ENCODE measurements at regions not wholly inside any gene's neighbourhood (a gene's known extent, or its start where the extent isn't known, plus 50 kb on each side); places are given as distances from the start of the nearest gene placed in this dataset.

DNA sequence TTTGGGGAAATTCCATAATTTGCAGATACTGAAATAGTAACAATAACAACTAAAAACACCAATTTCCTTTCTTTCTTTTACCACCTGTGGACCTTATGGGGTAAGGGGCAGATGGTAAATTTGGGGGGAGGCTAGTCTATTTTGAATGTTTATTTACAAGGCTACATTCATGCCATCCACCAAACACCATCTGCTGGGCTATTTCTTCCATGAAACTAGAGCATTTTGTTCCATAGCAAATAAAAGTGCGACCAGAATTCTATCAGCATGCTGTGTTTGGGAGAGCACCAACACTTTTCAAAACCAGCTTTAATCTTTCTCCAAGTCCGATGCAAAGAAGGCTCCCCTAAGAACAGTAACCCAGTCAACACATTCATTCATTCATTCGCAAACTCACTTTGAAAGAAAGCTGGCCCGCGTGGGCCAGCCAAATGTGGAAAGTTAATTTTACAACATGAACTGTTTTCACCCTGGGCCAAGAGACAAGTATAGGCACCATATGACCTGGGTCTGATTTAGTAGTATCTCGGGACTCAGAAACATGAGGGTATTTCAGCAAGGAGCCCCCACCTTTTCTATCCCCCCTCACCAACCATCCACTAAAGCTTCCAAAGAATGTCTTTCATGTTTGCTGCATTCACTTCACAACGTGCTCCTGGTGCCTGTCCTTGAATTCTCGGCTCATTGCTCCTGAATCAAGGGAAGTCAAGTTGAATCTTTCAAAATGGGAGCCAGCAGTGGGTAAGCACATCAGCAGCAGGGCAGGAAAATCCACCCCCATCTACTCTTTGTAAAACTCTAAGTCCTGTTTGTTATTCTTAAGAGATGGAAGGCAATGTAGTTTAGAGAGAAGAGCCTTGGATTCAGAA lies 210.6 kb downstream of the C1D start:
- Histone ChIP-seq H3K4me1 (ENCODE audit: control insufficient read depth, insufficient read depth, low read length) (no peaks in the 10 kb centered on the region), H3K36me3 (ENCODE audit: control insufficient read depth, insufficient read depth, low read length) (no peaks in the 10 kb centered on the region), H3K27me3 (ENCODE audit: control insufficient read depth, insufficient read depth, low read length) (no peaks in the 10 kb centered on the region), H3K9me3 (ENCODE audit: control insufficient read depth, insufficient read depth, low read length) (no peaks in the 10 kb centered on the region), H3K4me3 (ENCODE audit: low read depth, low read length) (no peak overlapping the region), H3K9ac (ENCODE audit: low read depth, low read length) (no peak overlapping the region)

DNA sequence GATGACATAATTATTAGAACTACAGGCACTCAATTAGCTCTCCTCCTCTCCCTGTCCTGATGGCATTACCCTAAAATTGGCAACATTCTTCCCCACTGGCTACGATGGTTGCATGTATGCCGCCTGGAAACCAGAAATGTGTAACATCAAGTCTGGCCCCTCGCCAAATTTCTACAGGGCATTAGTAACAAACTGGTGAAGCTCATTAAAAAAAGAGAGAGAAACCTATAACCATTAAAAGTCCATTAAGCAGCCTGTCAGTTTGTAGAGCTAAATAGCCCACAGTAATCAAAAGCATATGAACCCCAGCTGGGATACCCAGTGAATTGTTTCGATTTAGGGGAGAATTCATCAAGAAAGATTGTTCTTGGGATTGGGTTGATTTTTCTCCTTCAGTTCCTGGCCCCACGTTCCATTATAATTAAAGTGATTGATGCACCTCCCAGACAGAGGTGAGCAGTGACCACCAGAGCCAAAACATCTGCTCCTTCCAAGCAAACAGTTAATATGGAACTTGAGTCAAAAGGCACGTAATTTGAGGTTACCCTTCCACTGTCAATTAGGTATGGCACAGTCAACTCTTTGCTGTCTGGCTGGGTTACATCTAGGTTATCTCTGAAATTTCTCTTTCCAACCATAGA lies 208.6 kb downstream of the C1D start:
- H3K4me3 ChIP-seq (ENCODE audit: low read depth, low read length): no peak overlapping the region
- no peaks in the 10 kb centered on the region for H3K36me3 ChIP-seq (ENCODE audit: control insufficient read depth, insufficient read depth, low read length)
- H3K4me1 ChIP-seq (ENCODE audit: control insufficient read depth, insufficient read depth, low read length): no peaks in the 10 kb centered on the region
- no peaks in the 10 kb centered on the region for H3K27me3 ChIP-seq (ENCODE audit: control insufficient read depth, insufficient read depth, low read length)
- no peak overlapping the region for H3K9ac ChIP-seq (ENCODE audit: low read depth, low read length)
- no peaks in the 10 kb centered on the region for H3K9me3 ChIP-seq (ENCODE audit: control insufficient read depth, insufficient read depth, low read length)

DNA sequence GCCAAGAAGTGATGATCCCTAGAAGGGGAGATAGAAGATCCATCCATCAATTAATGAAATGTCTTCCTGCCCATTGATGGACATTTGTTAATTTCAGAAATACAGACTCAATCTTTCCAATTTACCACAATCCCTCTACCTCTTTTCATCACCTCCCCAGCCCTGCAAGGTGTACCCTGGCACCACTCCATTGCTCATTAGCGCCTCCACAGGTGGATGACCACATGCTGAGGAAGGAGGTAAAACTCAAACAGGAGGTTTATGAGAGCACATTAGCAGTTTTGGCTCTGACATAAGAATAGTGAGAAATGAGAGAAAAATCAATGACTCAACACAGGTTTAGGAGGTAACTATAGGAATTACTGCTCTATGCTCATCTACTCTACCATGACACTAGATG lies 208.0 kb downstream of the C1D start:
- Histone ChIP-seq H3K4me1 (ENCODE audit: control insufficient read depth, insufficient read depth, low read length) (no peaks in the 10 kb centered on the region), H3K4me3 (ENCODE audit: low read depth, low read length) (no peak overlapping the region), H3K9me3 (ENCODE audit: control insufficient read depth, insufficient read depth, low read length) (no peaks in the 10 kb centered on the region), H3K36me3 (ENCODE audit: control insufficient read depth, insufficient read depth, low read length) (no peaks in the 10 kb centered on the region), H3K9ac (ENCODE audit: low read depth, low read length) (no peak overlapping the region), H3K27me3 (ENCODE audit: control insufficient read depth, insufficient read depth, low read length) (no peaks in the 10 kb centered on the region)

DNA sequence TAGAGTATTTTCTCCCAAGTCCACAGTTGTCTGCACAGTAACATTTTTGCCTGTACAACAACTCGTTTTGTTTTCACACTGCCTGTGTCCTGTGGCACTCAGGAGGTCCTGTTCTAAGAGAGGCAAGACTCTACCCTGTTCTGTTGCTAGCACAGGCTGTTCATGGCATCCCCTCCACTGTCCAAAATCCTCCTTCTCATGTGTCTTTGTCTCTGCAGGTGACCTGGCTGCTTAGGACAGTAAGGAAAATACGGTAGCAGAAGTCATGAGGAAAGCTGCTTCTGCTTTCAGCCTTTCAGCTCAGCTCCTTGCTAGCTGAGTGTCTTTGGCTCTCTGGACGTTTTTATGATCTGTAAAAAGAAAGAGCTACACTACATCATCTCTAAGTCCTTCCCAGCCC lies 205.9 kb downstream of the C1D start:
- no peaks in the 10 kb centered on the region for H3K27me3 ChIP-seq (ENCODE audit: control insufficient read depth, insufficient read depth, low read length)
- H3K36me3 ChIP-seq (ENCODE audit: control insufficient read depth, insufficient read depth, low read length): no peaks in the 10 kb centered on the region
- no peaks in the 10 kb centered on the region for H3K4me1 ChIP-seq (ENCODE audit: control insufficient read depth, insufficient read depth, low read length)
- no peak overlapping the region for H3K9ac ChIP-seq (ENCODE audit: low read depth, low read length)
- H3K9me3 ChIP-seq (ENCODE audit: control insufficient read depth, insufficient read depth, low read length): no peaks in the 10 kb centered on the region
- no peak overlapping the region for H3K4me3 ChIP-seq (ENCODE audit: low read depth, low read length)

DNA sequence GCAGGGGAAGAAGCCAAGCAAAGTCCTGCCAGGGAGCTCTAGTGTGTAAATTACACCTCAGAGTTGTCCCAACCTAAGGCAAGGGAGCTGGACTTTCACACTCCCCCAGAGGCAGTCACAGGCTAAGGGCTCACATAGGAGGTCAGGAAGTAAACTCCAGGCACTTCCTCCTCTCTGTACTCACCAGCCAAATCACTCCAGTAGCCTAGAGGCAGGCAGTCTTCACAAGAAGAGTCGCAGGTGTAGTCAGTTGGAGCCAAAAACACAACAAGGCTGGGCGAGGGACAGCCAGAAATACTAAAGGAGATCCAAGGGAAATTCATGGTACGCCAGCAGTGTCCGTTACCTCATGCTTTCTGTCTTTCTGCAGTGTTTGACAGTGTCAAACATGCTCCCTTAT lies 205.0 kb downstream of the C1D start:
- Histone ChIP-seq H3K27me3 (ENCODE audit: control insufficient read depth, insufficient read depth, low read length) (no peaks in the 10 kb centered on the region), H3K36me3 (ENCODE audit: control insufficient read depth, insufficient read depth, low read length) (no peaks in the 10 kb centered on the region), H3K9me3 (ENCODE audit: control insufficient read depth, insufficient read depth, low read length) (no peaks in the 10 kb centered on the region), H3K9ac (ENCODE audit: low read depth, low read length) (no peak overlapping the region), H3K4me3 (ENCODE audit: low read depth, low read length) (no peak overlapping the region), H3K4me1 (ENCODE audit: control insufficient read depth, insufficient read depth, low read length) (no peaks in the 10 kb centered on the region)

DNA sequence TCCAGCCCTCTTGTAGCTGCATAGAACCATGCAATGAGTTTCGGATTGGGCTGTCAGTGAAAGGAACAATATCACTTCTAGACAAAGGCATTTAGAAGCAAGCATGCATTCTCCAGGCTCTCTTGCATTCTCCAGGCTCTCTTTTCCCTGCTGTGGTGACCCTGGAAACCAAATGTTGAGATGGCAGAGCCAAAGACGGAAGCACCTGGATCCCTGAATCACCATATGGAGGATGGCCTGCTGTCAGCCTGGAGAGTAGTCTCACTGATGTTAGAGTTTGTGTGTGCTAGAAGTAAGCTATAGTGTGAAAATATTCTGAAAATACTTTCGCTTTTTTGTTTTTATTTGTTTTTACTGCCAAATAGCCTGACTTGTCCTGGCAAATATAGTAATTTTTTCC lies 203.9 kb downstream of the C1D start:
- Histone ChIP-seq H3K27me3 (ENCODE audit: control insufficient read depth, insufficient read depth, low read length) (no peaks in the 10 kb centered on the region), H3K36me3 (ENCODE audit: control insufficient read depth, insufficient read depth, low read length) (no peaks in the 10 kb centered on the region), H3K4me3 (ENCODE audit: low read depth, low read length) (no peak overlapping the region), H3K4me1 (ENCODE audit: control insufficient read depth, insufficient read depth, low read length) (no peaks in the 10 kb centered on the region), H3K9me3 (ENCODE audit: control insufficient read depth, insufficient read depth, low read length) (no peaks in the 10 kb centered on the region), H3K9ac (ENCODE audit: low read depth, low read length) (no peak overlapping the region)

DNA sequence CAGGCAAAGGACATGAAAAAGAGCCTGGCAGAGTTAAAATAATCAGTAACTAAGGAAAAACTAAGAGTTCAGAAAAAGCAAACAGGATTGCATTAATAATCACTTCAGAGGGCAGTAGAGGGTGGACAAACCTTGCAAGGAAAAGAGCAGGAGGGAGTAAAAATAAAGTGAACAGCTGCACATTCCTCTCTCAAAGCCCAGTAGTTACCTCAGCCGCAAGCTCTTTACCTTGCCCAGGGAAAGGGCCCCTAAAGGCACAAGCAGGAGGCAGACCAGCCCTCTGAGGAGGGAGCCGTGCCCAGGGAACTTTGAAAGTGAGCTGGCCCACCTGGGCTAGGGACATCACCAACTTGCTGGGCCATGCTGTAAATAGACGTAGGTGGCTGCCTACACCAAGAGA lies 196.9 kb downstream of the C1D start:
- Histone ChIP-seq H3K4me3 (ENCODE audit: low read depth, low read length) (no peak overlapping the region), H3K9ac (ENCODE audit: low read depth, low read length) (no peak overlapping the region), H3K27me3 (ENCODE audit: control insufficient read depth, insufficient read depth, low read length) (no peaks in the 10 kb centered on the region), H3K4me1 (ENCODE audit: control insufficient read depth, insufficient read depth, low read length) (no peaks in the 10 kb centered on the region), H3K36me3 (ENCODE audit: control insufficient read depth, insufficient read depth, low read length) (no peaks in the 10 kb centered on the region), H3K9me3 (ENCODE audit: control insufficient read depth, insufficient read depth, low read length) (no peaks in the 10 kb centered on the region)

DNA sequence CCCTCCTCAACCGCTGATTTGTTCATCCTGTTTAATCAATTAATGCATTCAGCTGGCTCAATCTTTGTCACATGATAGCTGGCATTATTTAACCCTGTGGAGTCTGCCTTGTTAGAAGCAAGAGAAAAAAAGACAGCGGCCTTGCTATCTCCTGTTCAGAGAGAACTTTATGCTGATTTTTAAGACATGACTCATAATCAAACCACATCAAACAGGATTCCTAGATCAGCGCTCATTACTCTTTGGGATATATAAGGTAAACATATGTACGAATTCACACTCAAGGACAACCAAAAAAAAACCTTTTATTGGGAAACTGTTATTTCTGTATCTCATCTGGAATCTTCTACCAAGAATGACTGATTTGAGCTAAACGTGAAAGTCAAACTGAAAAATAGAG lies 195.1 kb downstream of the C1D start:
- Histone ChIP-seq H3K27me3 (ENCODE audit: control insufficient read depth, insufficient read depth, low read length) (no peaks in the 10 kb centered on the region), H3K9me3 (ENCODE audit: control insufficient read depth, insufficient read depth, low read length) (no peaks in the 10 kb centered on the region), H3K4me3 (ENCODE audit: low read depth, low read length) (no peak overlapping the region)

DNA sequence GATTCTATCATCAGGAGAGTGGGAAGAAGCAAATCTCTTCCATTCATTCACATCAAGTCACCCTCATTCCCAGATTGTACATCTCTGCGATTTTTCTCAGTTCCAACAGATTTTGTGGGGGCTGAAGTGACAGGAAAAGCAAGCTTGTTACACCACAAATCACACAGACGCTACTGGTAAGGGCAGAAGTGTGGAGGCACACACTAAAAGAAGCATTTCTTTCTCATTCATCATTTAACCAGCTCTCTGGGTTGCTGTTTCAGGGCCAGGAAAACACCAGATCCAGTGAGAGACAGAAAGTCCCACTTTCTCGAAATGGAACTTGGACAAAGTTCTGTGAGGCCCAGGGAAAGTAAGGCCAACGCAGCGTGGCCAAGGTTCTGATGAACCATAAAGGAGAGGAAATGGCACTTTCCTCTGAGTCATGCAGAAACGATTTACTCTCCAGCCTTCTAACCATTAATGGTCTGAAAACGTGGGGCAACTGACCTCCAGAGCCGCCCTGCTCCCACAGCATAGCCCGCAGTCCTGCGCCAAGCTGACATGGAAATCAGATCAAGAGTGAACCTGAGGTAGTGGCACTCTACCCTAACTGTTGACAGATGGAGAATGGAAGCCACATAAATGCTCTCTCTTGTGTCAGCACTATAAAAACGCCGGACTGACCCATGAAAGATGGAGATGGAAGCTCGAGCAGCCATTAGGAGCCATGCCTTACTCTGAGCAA lies 191.0 kb downstream of the C1D start:
- H3K4me1 ChIP-seq (ENCODE audit: control insufficient read depth, insufficient read depth, low read length): no peaks in the 10 kb centered on the region
- no peaks in the 10 kb centered on the region for H3K27me3 ChIP-seq (ENCODE audit: control insufficient read depth, insufficient read depth, low read length)
- no peaks in the 10 kb centered on the region for H3K36me3 ChIP-seq (ENCODE audit: control insufficient read depth, insufficient read depth, low read length)
- no peak overlapping the region for H3K4me3 ChIP-seq (ENCODE audit: low read depth, low read length)
- no peaks in the 10 kb centered on the region for H3K9me3 ChIP-seq (ENCODE audit: control insufficient read depth, insufficient read depth, low read length)
- H3K9ac ChIP-seq (ENCODE audit: low read depth, low read length): no peak overlapping the region

More for the DNA sequence above, 195.1 kb downstream of the C1D start:
- Histone ChIP-seq H3K36me3 (ENCODE audit: control insufficient read depth, insufficient read depth, low read length) (no peaks in the 10 kb centered on the region), H3K4me1 (ENCODE audit: control insufficient read depth, insufficient read depth, low read length) (no peaks in the 10 kb centered on the region), H3K9ac (ENCODE audit: low read depth, low read length) (no peak overlapping the region)

DNA sequence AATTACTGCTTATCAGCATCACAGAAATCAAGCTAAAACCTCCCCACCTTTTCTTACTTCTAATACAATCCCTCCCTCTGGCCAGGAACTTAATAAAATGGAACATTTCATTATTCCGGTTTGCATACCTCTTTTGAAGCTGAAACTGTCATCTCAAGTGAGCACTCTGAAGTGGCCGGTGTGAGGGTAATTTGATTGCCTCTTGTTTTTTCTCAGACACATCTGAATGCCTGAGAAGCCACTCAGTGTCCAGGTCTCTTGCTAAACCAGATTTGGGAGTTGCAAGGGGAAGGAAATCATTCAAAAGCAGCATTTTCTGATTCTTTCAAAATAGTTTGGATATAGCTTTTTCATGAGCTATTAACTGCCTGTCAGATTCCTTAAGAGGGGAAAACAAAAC lies 190.3 kb downstream of the C1D start:
- H3K27me3 ChIP-seq (ENCODE audit: control insufficient read depth, insufficient read depth, low read length): no peaks in the 10 kb centered on the region

DNA sequence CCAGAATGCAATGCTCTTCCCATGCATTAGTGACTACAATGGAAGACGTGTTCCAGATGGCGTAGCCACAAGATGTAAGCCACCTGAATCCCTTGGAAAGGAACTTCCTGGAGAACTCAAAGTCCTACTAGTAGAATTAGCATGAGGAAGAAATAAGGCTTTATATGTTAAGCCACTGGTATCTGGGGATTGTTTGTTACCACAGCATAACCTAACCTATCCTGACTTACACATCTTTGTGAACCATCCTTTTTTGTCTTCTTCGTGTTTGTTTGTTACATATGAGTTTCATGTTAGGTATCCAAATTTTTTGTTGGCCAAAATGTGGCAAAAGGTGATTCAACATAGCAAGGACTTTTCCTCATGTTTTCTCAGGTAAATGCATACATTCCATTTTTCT lies 188.9 kb downstream of the C1D start:
- Histone ChIP-seq H3K4me3 (ENCODE audit: low read depth, low read length) (no peak overlapping the region), H3K27me3 (ENCODE audit: control insufficient read depth, insufficient read depth, low read length) (no peaks in the 10 kb centered on the region), H3K9me3 (ENCODE audit: control insufficient read depth, insufficient read depth, low read length) (no peaks in the 10 kb centered on the region), H3K4me1 (ENCODE audit: control insufficient read depth, insufficient read depth, low read length) (no peaks in the 10 kb centered on the region), H3K9ac (ENCODE audit: low read depth, low read length) (no peak overlapping the region), H3K36me3 (ENCODE audit: control insufficient read depth, insufficient read depth, low read length) (no peaks in the 10 kb centered on the region)

More for the DNA sequence above, 190.3 kb downstream of the C1D start:
- H3K4me1 ChIP-seq (ENCODE audit: control insufficient read depth, insufficient read depth, low read length): no peaks in the 10 kb centered on the region
- no peaks in the 10 kb centered on the region for H3K9me3 ChIP-seq (ENCODE audit: control insufficient read depth, insufficient read depth, low read length)
- H3K36me3 ChIP-seq (ENCODE audit: control insufficient read depth, insufficient read depth, low read length): no peaks in the 10 kb centered on the region
- no peak overlapping the region for H3K4me3 ChIP-seq (ENCODE audit: low read depth, low read length)
- H3K9ac ChIP-seq (ENCODE audit: low read depth, low read length): no peak overlapping the region

DNA sequence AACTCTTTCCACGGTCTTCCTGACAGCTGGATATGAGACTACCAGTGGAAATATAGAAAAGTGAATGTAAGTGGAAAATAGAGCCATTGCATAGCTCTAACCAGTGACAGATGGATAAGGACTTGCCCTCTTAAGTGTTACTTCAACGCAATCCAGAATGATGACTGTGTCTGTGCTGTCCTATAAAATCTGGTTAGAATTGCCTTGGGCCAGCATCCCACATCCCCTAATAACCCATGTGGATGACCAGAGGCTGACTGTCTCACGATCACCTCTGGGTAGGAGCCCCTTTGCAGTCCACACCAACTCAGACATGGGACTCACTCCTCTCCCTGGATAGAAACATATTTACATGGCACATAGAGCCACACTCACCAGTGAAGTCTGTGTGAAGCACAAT lies 186.6 kb downstream of the C1D start:
- no peak overlapping the region for H3K4me3 ChIP-seq (ENCODE audit: low read depth, low read length)
- no peaks in the 10 kb centered on the region for H3K36me3 ChIP-seq (ENCODE audit: control insufficient read depth, insufficient read depth, low read length)
- H3K4me1 ChIP-seq (ENCODE audit: control insufficient read depth, insufficient read depth, low read length): no peaks in the 10 kb centered on the region
- no peaks in the 10 kb centered on the region for H3K27me3 ChIP-seq (ENCODE audit: control insufficient read depth, insufficient read depth, low read length)
- H3K9ac ChIP-seq (ENCODE audit: low read depth, low read length): no peak overlapping the region
- no peaks in the 10 kb centered on the region for H3K9me3 ChIP-seq (ENCODE audit: control insufficient read depth, insufficient read depth, low read length)

Data from iPS-15b (cell line).